ENCODE measurements at regions not wholly inside any gene's neighbourhood (a gene's known extent, or its start where the extent isn't known, plus 50 kb on each side); places are given as distances from the start of the nearest gene placed in this dataset.

DNA sequence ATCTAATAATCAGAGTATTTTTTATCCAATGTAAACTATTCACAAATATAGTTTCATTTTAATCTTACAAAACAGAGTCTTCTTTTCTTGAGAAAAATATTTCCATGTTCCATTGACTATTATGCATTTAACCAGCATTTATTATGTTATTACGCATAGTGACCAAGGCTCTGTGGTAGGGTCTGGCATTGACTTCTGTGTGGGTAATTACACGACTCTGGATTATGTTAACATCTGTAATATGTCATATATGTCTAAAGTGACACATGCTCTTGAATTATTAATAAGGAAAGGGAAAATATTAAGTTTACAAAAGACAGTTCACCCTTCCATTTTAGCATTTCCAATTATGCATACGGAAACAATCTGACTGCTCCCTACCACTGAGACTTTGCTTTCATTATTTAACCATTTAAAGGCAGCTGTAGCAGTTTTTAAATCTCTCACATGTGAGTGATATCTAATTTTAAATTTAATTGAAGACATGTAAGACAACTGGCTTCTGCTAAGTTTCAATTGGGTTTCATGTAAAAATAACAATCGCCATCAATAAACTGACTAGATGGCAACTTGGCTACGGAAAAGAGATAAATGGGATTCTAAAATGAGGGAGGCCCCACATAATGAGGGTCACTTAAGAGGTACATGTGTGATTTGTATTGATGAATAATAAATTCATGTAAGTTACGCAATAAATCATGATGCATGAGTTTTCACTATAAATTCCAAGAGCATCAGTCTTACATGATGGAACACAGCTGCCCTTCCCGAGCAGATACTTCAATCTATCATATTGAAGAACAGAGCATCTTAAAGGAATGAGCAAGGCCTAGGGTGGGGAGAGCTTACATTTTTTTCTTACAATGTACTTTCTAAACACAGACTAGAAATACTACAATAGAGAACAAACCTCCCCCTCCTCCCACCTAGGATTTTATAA lies 1056.8 kb downstream of the MAT2B start:
- no peak overlapping the region for H3K4me3 ChIP-seq
- no peak for DNase-seq (ENCODE audit: low spot score)
- TF ChIP-seq CTCF (IDR thresholded peaks at IDR 0.05): no peak
- H3K27ac ChIP-seq: no peak overlapping the region

DNA sequence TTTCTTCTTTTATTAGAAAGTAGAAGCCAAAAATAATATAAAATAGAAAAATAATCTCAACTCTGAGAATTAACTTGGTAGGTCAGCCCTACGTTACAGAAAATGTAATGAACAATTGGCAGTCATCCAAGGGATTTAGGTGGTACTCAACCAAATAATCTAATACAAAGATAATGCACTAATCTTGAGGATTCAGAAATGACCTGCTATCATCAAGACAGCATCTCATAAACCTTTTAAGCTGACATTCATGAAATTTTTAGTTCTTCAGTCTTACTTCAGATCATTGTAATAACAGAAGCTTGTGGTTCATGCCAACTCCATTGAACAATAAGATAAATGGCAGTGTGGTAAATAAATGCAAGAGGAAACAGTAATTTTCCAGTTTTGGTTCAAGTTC lies 1058.0 kb downstream of the MAT2B start:
- DNase-seq (ENCODE audit: low spot score): no peak
- TF ChIP-seq CTCF (IDR thresholded peaks at IDR 0.05): no peak
- no peak overlapping the region for H3K27ac ChIP-seq
- H3K4me3 ChIP-seq: no peak overlapping the region

- no peak for TF ChIP-seq CTCF (IDR thresholded peaks at IDR 0.05)
- H3K4me3 ChIP-seq: no peak overlapping the region
- DNase-seq (ENCODE audit: low spot score): no peak
- no peak overlapping the region for H3K27ac ChIP-seq
Observed at GRCh38 chr5:164573397-164573796, 1068.0 kb downstream of the MAT2B start.

DNA sequence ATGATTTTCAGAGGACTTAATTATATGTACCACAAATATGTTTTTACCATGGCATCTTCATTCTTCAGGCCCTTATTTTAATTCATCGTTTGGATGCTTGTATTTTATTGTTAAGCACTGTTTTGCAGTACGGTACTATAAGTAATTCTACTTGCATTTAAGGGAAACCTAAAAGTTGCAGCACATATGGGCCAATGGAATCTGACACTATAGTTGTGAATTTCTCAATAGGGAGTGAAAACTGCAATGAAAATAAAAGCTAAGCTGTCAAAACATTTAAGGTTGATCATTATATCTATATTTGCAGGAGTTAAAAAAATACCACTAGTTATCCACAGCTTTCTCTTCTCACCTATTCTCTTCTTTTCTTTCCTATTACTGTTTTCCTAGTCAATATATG lies 1071.8 kb downstream of the MAT2B start:
- TF ChIP-seq CTCF (IDR thresholded peaks at IDR 0.05): no peak
- no peak for DNase-seq (ENCODE audit: low spot score)
- Histone ChIP-seq H3K4me3 (no peak overlapping the region), H3K27ac (no peak overlapping the region)

DNA sequence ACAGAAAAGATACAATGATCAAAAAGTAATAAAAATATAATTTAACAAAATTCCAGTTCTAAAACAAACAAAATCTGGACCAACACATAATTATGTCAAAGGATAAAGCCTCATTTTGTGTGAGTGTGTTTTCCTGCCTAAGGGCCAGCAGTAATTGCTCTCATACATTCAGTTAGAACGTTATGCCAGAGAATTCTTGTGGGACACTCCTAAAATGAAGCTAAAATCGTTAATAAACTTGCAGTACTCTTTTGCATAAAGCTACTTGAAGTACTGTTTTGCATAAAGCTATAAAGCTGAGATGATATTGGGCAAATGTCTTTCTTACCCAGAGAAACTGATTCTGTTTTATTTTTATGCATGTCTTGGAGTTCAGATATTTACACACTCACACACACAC lies 1072.3 kb downstream of the MAT2B start:
- DNase-seq (ENCODE audit: low spot score): no peak
- Histone ChIP-seq H3K27ac (no peak overlapping the region), H3K4me3 (no peak overlapping the region)
- TF ChIP-seq CTCF (IDR thresholded peaks at IDR 0.05): no peak

GRCh38 chr5:164578401-164578800 lies 1073.0 kb downstream of the MAT2B start:
- Histone ChIP-seq H3K27ac (no peak overlapping the region), H3K4me3 (no peak overlapping the region)
- DNase-seq (ENCODE audit: low spot score): no peak
- TF ChIP-seq CTCF (IDR thresholded peaks at IDR 0.05): no peak

DNA sequence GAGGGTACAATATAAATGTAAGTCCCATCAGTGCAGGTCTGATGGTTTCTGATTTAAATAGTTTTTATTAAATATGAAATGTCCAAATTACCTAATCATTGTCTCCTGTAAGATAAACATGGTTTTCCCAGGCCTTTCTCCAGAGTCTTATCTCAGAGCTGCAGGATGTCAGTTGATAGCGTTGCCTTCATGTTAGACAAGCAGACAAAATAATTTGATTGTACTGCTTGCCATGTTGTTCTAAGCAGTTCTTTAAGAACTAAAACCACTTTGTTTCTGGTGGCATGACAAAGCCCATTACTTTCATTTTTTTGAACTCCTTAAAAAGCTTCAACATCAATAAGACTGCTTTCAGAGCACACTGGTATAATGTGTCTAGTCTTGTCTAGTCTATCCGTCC lies 1073.5 kb downstream of the MAT2B start:
- Histone ChIP-seq H3K27ac (no peak overlapping the region), H3K4me3 (no peak overlapping the region)
- TF ChIP-seq CTCF (IDR thresholded peaks at IDR 0.05): no peak
- no peak for DNase-seq (ENCODE audit: low spot score)
